ENCODE measurements at regions not wholly inside any gene's neighbourhood (a gene's known extent, or its start where the extent isn't known, plus 50 kb on each side); places are given as distances from the start of the nearest gene placed in this dataset.

DNA sequence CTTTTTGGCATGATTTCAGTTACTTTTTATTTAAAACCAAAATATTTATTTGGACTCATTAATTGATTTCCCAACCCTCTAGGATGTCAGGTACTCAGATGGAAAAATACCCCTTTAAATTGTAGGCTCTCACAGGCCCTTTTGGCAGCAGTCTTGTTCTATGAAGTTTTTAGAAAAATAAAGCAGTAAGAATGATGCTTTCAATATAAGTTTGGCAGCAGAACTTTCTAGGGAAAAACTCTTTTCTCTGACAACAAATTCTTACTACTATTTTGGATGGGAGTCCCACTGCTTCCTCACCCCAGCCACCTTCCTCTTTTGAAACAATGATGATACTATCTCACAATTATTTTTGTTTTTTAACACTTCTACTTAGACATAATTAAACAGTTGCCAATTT is 581.6 kb upstream of the SGCG start:
- no peaks in the 10 kb centered on the region for H3K9me3 ChIP-seq (ENCODE audit: control insufficient read depth, low read length)
- H3K4me3 ChIP-seq (ENCODE audit: low read length), result no peak overlapping the region
- DNase-seq, result no peak
- no peak for ATAC-seq
- H3K27me3 ChIP-seq (ENCODE audit: control insufficient read depth, insufficient read depth), result no peaks in the 10 kb centered on the region
- no peak overlapping the region for H3K27ac ChIP-seq (ENCODE audit: low read length)
- intact Hi-C loops (cut with DNase I), result no loop called here
- no peaks in the 10 kb centered on the region for H3K4me1 ChIP-seq (ENCODE audit: control insufficient read depth, insufficient read depth, low read length)

- WGBS, result 82% methylated on average over 3 of the region's 3 CpGs
- DNase-seq (no peak), ATAC-seq (no peak)
- H3K27me3 ChIP-seq (ENCODE audit: control insufficient read depth, insufficient read depth), result no peaks in the 10 kb centered on the region
- no peak overlapping the region for H3K4me3 ChIP-seq (ENCODE audit: low read length)
- no peak overlapping the region for H3K27ac ChIP-seq (ENCODE audit: low read length)
- intact Hi-C loops (cut with DNase I), result no loop called here
- H3K9me3 ChIP-seq (ENCODE audit: control insufficient read depth, low read length), result no peaks in the 10 kb centered on the region
- H3K4me1 ChIP-seq (ENCODE audit: control insufficient read depth, insufficient read depth, low read length), result no peaks in the 10 kb centered on the region
These were observed 562.8 kb upstream of the SGCG start for GRCh38 chr13:22618002-22618401.

DNA sequence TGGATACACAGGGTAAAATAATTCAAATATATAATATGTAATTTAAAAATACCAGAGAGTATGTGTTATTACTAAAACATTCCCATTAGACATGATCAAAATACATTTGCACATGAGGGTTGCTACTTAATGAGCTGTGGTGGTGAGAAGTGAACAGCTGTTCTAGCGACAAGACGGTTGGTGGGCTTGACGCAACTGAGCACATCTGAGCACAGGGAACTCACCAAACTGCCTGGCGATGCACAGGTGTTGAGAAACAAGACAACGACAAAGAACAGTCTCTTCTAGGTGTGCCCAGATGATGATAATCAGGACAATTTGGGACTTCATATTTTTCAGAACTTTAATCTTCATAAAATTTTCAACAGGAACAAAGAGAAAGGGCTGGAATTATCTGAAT is 555.1 kb upstream of the SGCG start:
- 93% methylated on average over 5 of the region's 5 CpGs for WGBS
- ATAC-seq (no peak), DNase-seq (no peak)
- Histone ChIP-seq H3K9me3 (ENCODE audit: control insufficient read depth, low read length) (no peaks in the 10 kb centered on the region), H3K27me3 (ENCODE audit: control insufficient read depth, insufficient read depth) (no peaks in the 10 kb centered on the region), H3K4me3 (ENCODE audit: low read length) (no peak overlapping the region), H3K4me1 (ENCODE audit: control insufficient read depth, insufficient read depth, low read length) (no peaks in the 10 kb centered on the region), H3K27ac (ENCODE audit: low read length) (no peak overlapping the region)
- intact Hi-C loops (cut with DNase I), result loop anchor here in 1 of 4 donors (10.0 kb wide), 1 partner anchor 169 kb away; no protein-coding TSS in a partner anchor

GRCh38 chr13:22629374-22629773 is 551.4 kb upstream of the SGCG start:
- no peak overlapping the region for H3K27ac ChIP-seq (ENCODE audit: low read length)
- H3K4me3 ChIP-seq (ENCODE audit: low read length), result no peak overlapping the region
- intact Hi-C loops (cut with DNase I), result loop anchor here in 1 of 4 donors (10.0 kb wide), 1 partner anchor 165 kb away; no protein-coding TSS in a partner anchor
- 83% methylated on average over 2 of the region's 2 CpGs for WGBS
- no peaks in the 10 kb centered on the region for H3K9me3 ChIP-seq (ENCODE audit: control insufficient read depth, low read length)
- DNase-seq, result no peak
- ATAC-seq, result no peak
- H3K27me3 ChIP-seq (ENCODE audit: control insufficient read depth, insufficient read depth), result no peaks in the 10 kb centered on the region
- H3K4me1 ChIP-seq (ENCODE audit: control insufficient read depth, insufficient read depth, low read length), result no peaks in the 10 kb centered on the region

GRCh38 chr13:22642088-22642487 is 538.7 kb upstream of the SGCG start:
- DNase-seq, result no peak
- no peaks in the 10 kb centered on the region for H3K4me1 ChIP-seq (ENCODE audit: control insufficient read depth, insufficient read depth, low read length)
- no peak for ATAC-seq
- 90% methylated on average over 8 of the region's 8 CpGs for WGBS
- no peaks in the 10 kb centered on the region for H3K27me3 ChIP-seq (ENCODE audit: control insufficient read depth, insufficient read depth)
- H3K9me3 ChIP-seq (ENCODE audit: control insufficient read depth, low read length), result no peaks in the 10 kb centered on the region
- no peak overlapping the region for H3K27ac ChIP-seq (ENCODE audit: low read length)
- intact Hi-C loops (cut with DNase I), result no loop called here
- no peak overlapping the region for H3K4me3 ChIP-seq (ENCODE audit: low read length)

- H3K27me3 ChIP-seq (ENCODE audit: control insufficient read depth, insufficient read depth), result no peaks in the 10 kb centered on the region
- 54% methylated on average over 4 of the region's 4 CpGs for WGBS
- DNase-seq (no peak), ATAC-seq (no peak)
- no peaks in the 10 kb centered on the region for H3K4me1 ChIP-seq (ENCODE audit: control insufficient read depth, insufficient read depth, low read length)
- no peak overlapping the region for H3K4me3 ChIP-seq (ENCODE audit: low read length)
- no peak overlapping the region for H3K27ac ChIP-seq (ENCODE audit: low read length)
- intact Hi-C loops (cut with DNase I), result no loop called here
- H3K9me3 ChIP-seq (ENCODE audit: control insufficient read depth, low read length), result no peaks in the 10 kb centered on the region
These were observed 535.8 kb upstream of the SGCG start for GRCh38 chr13:22644941-22645340.

- Histone ChIP-seq H3K4me1 (ENCODE audit: control insufficient read depth, insufficient read depth, low read length) (no peaks in the 10 kb centered on the region), H3K9me3 (ENCODE audit: control insufficient read depth, low read length) (no peaks in the 10 kb centered on the region), H3K4me3 (ENCODE audit: low read length) (no peak overlapping the region), H3K27ac (ENCODE audit: low read length) (no peak overlapping the region), H3K27me3 (ENCODE audit: control insufficient read depth, insufficient read depth) (no peaks in the 10 kb centered on the region)
- intact Hi-C loops (cut with DNase I), result no loop called here
- no peak for DNase-seq
- no peak for ATAC-seq
These were observed 533.5 kb upstream of the SGCG start for GRCh38 chr13:22647156-22647850.

- DNase-seq (no peak), ATAC-seq (no peak)
- Histone ChIP-seq H3K4me1 (ENCODE audit: control insufficient read depth, insufficient read depth, low read length) (no peaks in the 10 kb centered on the region), H3K27me3 (ENCODE audit: control insufficient read depth, insufficient read depth) (no peaks in the 10 kb centered on the region), H3K27ac (ENCODE audit: low read length) (no peak overlapping the region), H3K9me3 (ENCODE audit: control insufficient read depth, low read length) (no peaks in the 10 kb centered on the region), H3K4me3 (ENCODE audit: low read length) (no peak overlapping the region)
- WGBS, result 55% methylated on average over 7 of the region's 7 CpGs
- intact Hi-C loops (cut with DNase I), result no loop called here
These were observed 532.4 kb upstream of the SGCG start for GRCh38 chr13:22648320-22648801.

DNA sequence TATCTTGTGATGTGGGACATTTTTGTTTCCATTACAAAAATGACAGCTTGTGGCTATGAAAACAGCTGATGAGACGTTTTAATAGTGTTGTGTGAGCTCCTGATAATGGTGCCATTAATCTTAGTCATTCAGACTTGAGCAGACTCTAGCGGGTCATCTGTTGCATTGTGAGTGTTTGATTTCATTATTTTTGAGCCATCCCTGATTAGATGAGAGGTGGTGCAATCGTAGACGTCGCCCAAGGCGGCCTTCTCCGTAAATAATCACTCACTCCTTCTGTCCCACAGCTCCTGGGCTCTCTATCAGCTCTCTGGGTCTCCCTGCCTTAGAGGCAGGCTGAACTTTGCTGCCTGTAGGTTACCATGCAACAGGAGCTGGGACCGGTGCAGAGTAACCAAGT is 528.0 kb upstream of the SGCG start:
- ATAC-seq, result no peak
- intact Hi-C loops (cut with DNase I), result no loop called here
- no peaks in the 10 kb centered on the region for H3K27me3 ChIP-seq (ENCODE audit: control insufficient read depth, insufficient read depth)
- no peak overlapping the region for H3K4me3 ChIP-seq (ENCODE audit: low read length)
- H3K9me3 ChIP-seq (ENCODE audit: control insufficient read depth, low read length), result no peaks in the 10 kb centered on the region
- H3K27ac ChIP-seq (ENCODE audit: low read length), result no peak overlapping the region
- DNase-seq, result no peak
- H3K4me1 ChIP-seq (ENCODE audit: control insufficient read depth, insufficient read depth, low read length), result no peaks in the 10 kb centered on the region
- WGBS, result 72% methylated on average over 8 of the region's 8 CpGs

DNA sequence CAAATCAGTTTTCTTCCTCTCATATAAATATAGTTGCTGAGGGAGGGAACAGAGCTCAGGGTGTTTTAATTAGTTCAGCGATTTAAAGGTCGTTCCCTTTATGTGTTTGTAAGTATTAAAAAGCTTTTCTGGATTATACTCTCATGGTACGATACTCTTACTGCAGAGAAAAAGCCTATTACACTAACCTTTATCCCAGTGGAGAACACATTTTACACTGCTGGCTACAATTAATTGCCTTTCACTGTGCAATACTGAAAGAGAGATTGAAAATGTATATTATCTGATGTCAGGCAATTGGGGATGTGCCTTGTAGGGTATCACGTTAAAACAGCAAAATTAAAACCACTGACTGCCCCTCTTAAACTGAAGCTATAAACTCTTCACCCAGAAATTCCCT is 526.9 kb upstream of the SGCG start:
- Histone ChIP-seq H3K4me3 (ENCODE audit: low read length) (no peak overlapping the region), H3K4me1 (ENCODE audit: control insufficient read depth, insufficient read depth, low read length) (no peaks in the 10 kb centered on the region), H3K27me3 (ENCODE audit: control insufficient read depth, insufficient read depth) (no peaks in the 10 kb centered on the region), H3K27ac (ENCODE audit: low read length) (no peak overlapping the region), H3K9me3 (ENCODE audit: control insufficient read depth, low read length) (no peaks in the 10 kb centered on the region)
- 79% methylated on average over 4 of the region's 4 CpGs for WGBS
- DNase-seq (no peak), ATAC-seq (no peak)
- intact Hi-C loops (cut with DNase I), result no loop called here

DNA sequence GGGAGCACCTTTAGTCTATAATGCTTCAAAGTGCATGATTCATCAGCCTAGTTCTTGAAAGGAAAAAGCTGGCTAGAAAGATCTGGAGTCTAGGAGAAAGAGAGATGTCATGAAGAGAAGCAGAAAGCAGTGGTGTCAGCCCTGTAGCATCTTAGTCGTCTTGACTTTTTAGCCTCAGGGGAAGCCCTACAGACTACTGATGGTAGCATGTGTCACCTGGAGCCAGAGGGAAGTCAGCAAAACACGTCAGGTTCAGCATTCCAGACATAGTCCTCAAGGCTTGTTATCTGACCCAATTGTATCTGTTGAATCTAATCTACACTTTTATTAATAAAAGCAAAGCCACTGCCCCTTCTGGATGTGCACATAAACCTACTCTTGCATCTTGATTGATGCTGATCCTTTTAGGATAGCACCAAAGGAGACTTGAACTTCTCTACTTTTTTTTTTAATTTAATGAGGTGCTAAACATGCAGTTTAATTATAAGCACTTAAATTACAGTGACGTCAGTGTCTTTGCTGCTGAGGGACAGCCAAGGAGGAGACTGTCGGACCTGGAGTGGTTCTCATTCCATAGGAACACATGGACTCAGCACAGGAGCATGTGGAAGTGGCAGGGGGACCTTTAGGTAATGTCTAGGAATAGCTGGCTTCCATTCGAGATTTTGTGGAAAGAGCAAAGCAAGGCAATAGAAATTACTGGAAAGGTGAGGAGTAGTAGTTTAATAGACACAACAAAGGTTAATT is 525.5 kb upstream of the SGCG start:
- ATAC-seq (no peak), DNase-seq (no peak)
- H3K4me3 ChIP-seq (ENCODE audit: low read length), result no peak overlapping the region
- no peaks in the 10 kb centered on the region for H3K4me1 ChIP-seq (ENCODE audit: control insufficient read depth, insufficient read depth, low read length)
- H3K9me3 ChIP-seq (ENCODE audit: control insufficient read depth, low read length), result no peaks in the 10 kb centered on the region
- no peak overlapping the region for H3K27ac ChIP-seq (ENCODE audit: low read length)
- WGBS, result 50% methylated on average over 5 of the region's 5 CpGs
- intact Hi-C loops (cut with DNase I), result no loop called here
- H3K27me3 ChIP-seq (ENCODE audit: control insufficient read depth, insufficient read depth), result no peaks in the 10 kb centered on the region

All from right cardiac atrium (tissue), 5 donors.